ENCODE measurements at regions not wholly inside any gene's neighbourhood (a gene's known extent, or its start where the extent isn't known, plus 50 kb on each side); places are given as distances from the start of the nearest gene placed in this dataset.

DNA sequence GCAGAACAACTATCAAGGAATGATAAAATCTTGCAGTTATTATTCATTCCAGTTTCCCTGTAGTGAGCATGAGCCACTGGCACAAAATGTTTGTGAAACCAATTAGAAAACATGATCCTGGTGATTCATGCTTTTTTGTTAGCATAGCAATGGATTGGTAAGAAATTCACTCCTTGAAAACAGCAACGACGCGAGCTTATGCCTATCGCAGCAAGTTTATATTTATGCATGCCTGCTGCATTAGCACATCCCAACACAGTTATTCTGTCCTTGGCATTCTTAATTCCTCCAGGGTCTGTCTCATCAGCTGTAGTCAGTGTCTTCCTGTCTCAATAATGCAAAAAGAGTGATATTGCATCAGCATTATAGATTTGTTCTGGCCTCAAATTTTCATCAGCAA, 975.9 kb downstream of the STIM2 start:
- no peak for DNase-seq (ENCODE audit: low spot score)

DNA sequence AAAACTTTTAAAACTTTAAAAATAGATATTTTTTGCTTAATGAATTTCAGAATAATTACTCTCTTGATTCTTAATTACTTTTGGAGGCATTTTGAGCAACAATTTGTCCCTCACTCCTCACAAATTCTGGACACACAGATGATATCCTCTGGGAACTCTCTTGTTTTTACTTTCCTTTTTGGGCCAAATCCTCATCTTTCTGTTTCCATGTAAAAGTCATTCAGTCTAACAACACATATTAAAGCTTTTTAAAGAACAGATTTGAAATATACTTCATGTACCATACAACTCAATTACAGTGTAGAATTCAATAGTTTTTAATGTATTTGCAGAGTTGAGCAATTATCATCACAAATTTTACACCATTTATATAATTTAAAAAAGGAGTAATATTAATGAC, 983.1 kb downstream of the STIM2 start:
- DNase-seq (ENCODE audit: low spot score): no peak

DNA sequence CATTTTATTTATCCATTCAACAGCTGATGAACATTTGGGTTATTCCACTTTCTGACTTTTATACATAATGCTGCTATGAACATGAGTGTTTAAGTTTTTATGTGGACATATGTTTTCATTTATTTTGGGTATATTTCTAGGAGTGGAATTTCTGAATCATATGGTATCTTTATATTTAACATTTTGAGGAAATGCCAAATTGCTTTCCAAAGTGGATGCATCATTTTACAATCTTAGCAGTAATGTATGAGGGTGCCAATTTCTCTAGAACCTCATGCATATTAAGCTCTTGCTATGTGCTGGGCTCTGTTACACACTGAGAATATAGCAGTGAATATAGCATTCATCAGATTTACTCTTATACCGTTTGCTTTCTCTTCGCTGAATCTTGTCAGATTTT, 983.7 kb downstream of the STIM2 start:
- DNase-seq (ENCODE audit: low spot score): no peak

DNA sequence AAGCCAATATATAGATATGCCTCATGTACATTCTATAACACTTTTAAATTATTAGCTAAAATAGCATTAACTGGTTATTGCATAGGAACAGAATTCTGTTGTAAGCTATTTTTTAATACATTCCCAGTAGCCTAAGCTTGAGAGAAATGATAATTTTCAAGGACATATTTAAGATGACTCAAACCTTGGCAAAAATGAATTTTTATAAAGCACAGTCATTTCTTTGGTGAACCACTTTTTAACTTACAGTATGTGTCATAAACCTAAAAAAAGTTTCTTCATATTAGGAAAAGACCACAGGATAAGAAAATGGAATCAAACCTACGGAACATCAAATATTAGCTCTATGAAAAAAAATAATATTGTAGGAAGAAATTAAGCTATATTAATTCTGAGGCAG, 986.3 kb downstream of the STIM2 start:
- DNase-seq (ENCODE audit: low spot score): no peak

DNA sequence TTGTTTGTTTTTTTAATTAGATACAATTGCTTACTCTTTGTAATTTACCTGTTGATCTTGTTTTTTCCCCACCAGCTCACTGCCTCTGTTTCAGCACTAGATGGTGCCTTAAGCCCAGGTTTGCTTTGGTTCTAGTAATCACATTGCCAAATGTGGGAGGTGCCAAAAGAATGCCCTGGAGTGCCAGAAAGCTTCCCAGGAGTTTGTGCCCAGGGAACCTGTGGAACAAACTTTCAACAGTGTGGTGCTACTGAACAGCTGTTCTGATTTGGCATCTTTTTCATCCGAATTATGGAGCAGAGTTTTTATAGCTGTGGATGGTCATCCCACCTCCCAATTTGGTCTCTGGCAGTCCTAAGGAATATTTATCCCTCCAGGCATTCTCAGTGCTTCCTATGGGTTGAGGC, 1000.7 kb downstream of the STIM2 start:
- peak; percentile 69 for DNase-seq (ENCODE audit: low spot score)

DNA sequence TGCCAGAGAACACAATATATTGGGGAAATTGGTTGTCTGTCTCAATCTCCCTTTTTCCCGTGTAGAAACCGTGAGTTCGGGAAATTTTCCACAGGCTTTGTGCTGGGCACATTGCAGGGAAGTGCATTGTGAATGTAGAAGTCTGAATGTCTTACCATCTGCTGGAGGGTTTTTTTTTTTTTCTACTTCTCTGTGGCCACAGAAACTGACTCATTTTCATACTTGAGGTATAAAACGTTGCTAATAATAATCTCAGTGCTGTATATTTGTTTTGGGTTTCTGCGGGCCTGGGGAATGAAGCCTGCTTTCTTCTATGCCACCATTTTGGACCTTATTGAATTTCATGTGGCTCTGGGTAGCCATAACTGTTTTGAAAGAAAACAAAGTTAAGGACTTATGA, 1001.2 kb downstream of the STIM2 start:
- DNase-seq (ENCODE audit: low spot score): no peak

DNA sequence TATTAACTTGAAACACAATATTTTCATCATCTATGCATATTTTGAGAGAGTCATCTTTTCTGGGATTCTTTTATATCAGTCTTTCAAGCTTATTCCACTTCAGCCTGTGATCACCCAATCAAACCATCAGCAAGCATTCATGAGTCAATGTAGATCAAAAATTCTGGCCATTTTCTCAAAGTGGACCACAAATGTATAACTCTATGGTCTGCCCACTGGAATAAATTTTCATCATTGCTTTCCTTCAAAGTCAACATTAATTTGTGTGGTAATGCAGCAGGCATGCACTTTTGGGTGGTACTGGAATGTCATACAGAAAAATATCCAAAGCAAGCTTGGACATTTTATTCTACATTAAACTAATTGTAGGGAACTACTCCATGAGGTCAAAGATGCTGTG, 1013.0 kb downstream of the STIM2 start:
- no peak for DNase-seq (ENCODE audit: low spot score)

DNA sequence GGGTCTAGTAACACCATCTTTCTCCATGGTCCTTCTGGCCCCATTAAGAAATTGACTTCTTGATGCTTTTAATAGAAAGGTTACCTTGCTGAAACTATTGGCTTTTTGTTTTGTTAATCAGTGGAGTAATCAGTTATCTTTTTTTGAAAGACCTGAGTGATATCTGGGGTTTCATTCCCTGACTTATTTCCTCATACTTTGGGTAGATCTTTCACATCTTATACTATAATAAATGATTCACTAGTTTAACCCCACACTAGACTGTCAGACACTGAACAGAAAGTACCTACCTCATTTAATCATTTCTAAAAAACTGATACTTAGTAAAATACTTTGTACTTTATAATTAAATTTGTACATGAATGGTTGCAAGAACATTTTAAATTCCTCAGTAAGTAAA, 1021.1 kb downstream of the STIM2 start:
- no peak for DNase-seq (ENCODE audit: low spot score)

DNA sequence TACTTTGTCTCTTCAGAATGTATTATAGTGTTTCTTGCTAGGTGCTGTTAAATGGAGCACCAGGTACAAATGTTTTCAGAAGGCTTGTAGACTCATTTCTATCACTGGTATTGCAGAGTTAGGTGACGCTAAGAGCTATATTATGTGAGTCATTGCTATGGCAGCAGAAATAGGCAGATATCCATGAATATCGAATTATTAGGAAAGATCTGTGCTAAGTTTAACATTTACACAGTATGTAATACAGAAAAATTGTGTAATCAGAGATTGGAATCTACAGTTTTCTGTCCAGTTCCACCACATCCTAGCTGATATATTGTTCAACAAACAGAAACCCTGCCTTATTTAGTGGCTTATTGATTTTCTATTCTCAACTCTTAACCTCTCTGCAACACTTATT, 1025.5 kb downstream of the STIM2 start:
- no peak for DNase-seq (ENCODE audit: low spot score)

DNA sequence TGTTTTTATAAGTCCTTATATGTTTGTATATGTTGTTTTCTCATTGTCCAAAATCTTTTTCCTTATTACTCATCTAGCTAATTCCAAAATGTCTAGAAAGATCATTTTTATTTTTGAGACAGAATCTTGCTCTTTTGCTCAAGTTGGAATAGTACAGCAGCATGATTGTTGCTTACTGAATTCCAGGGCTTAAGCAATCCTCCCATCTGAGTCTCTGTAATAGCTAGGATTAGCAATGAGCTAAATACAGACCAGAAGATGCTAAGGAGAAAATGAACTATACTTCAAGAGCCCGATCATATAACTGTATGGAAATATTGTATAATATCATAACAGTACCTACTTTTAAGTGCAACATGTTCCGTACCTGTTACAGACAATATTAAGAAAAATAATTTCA, 1027.0 kb downstream of the STIM2 start:
- no peak for DNase-seq (ENCODE audit: low spot score)

DNA sequence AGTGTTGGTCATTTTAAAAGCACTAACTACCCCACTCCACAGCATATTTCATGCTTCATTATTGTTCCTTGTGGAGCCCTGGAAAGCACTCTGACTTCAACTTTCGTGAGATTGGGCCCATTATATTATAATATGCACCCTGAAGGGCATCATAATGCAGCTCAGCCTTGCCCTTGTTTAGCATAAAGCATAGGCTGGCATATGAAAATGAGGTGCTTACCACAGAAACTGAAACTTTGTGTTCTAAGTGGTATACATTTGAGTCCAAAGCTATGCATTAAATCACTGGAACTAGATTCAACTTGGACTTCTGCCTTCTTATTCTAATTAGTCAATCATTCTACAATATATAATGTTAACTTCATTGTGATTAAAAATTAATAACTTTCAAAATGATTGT, 1027.9 kb downstream of the STIM2 start:
- no peak for DNase-seq (ENCODE audit: low spot score)

DNA sequence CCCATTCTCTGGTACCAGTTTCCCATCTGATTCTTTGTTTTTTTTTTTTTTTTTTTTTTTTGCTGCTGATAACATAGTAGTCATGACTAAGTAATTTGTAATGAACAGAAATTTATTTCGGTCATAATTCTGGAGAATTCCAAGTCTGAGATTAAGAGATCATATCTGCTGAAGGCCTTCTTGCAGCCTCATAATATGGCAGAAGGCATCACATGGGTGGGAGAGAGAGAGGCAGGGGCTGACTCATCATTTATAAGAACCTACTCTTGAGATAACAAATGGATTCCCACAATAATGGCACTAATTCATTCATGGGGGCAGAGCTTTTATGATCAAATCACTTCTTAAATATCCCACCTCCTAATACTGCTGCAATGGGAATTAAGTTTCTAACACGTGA, 1034.3 kb downstream of the STIM2 start:
- no peak for DNase-seq (ENCODE audit: low spot score)

DNA sequence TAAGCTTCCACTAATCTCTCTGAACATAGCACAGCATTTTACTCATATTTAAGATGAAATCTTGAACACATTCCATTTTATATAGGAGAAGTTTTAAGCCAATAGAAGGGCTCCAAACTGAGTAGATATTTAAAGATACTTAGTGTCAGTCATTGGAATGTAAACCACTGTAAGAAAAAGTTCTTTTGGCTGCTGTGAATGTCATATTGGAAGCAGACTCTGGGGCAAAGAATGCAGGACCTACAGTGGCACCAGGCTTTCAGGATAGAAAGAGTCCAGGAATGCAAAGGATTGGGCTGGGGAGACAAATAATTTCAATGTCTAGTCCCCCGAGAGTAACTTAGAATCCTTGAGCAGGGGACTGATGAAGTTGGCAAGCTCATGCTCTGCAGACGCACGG, 1047.7 kb downstream of the STIM2 start:
- DNase-seq (ENCODE audit: low spot score): no peak

DNA sequence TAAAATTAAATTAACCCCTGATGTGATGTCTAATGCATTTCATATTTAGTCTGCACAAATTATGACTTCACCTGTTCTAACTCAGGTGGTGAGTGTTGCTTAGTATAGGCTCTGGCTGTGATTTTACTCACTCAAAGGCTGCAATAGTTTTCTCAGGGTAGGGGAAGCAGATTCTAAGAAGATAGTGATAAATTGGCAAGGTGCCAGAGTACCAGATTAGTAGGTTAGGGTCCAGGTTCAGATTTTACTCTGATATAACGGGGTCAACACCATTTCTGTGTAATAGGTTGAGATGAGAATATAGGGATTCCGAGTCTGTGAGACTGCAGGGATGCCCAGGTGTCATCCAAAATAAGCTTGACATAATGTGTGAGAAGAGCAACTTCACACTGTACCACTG, 1049.6 kb downstream of the STIM2 start:
- no peak for DNase-seq (ENCODE audit: low spot score)

DNA sequence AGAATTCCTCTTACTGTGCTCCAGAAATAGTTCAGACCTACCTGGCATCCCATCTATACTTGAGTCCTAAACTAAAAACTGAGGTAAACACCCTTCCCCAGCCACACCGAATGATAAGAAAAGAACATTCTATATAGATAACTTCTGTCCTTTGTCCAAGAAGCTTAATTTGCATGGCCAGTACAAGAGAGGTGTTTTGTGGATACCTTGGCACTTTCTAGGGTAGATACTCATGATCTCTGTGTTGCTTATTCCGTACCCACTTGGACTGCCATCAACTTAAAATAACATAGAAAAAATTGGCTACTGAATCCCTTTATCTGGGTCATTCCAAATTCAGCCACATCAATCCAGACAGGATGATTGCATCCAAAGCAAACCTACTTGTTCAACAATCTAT, 1050.4 kb downstream of the STIM2 start:
- DNase-seq (ENCODE audit: low spot score): no peak

DNA sequence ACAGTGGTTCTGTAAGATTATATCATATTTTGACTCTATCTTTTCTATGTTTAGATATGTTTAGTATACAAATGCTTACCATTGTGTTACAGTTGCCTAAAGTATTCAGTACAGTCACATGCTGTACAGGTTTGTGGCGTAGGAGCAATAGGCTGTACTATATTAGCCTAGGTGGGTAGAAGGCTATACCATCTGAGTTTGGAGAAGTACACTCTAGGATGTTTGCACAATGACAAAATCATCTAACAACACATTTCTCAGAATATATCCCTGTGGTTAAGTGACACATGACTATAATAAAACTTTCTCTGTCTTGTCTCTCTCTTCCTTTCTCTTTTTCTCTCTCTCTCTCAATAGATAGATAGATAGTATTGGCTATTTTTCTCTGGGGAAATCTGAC, 1053.1 kb downstream of the STIM2 start:
- no peak for DNase-seq (ENCODE audit: low spot score)

DNA sequence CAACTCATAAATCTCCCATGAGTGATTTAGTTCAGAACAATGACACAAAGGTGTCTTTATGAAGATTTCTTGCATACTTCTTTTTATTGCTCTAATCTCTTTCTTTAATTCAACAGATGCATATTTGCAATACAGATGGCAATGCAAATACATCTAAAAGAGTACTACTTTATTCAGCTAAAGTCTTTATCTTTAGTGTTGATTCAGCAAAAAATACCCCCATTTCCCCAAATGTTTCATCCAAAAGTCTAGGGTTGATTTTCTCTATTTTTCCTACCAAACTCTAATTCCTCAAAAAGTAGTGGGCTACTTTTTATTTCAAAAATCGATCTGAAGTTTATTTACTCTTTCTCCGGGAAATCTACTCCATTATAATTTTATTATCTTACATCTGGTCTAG, 1055.2 kb downstream of the STIM2 start:
- no peak for DNase-seq (ENCODE audit: low spot score)

DNA sequence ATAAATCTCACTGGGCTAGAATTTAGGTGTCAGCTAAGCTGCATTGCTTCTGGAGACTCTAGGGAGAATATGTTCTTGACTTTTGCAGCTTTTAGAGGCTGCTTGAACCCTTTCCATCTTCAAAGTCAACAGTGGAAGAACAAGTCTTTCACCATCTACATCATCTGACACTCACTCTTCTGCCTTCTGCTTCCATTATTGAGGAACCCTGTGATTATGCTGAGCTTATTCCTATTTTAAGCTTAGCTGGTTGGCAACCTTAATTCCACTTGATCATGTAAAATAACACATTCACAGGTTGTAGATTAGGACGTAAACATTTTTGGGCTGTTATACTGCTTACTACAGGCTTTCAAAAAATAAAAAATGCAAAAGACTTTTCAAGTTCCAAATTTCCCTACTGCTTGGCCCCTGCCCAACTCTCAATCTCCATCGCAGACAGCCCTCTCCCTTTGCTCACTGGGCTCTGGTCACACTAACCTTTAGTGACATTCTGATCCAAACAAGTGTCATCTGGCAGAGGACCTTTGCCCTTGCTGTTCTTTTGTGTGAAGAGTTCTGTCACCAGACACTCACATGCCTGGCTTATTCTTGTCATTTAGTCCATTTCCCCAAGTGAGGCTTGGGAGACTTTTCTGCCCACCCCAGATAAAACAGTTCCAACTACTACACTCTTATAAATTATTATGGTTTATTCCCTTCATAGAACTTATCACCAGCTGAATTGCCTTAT, 1056.0 kb downstream of the STIM2 start:
- no peak for DNase-seq (ENCODE audit: low spot score)

DNA sequence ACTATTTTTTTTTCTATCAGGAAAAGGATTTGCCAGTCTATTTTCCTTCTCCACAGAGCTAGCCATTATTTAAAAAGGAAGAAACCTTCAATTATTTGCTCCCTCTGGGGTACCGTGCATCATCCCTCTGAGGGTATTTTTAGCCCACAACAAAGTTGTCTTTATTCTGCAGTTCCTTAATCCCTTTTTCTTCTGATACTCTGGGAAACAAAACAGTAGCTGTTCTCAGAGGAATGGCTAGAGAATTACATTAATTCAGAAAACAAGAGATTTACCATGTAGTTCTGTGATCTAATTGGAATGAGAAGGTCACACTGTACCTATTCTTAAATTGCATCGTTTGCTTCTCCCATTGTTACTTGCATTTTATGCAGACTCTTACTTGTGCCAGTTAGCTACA, 1056.7 kb downstream of the STIM2 start:
- DNase-seq (ENCODE audit: low spot score): no peak

DNA sequence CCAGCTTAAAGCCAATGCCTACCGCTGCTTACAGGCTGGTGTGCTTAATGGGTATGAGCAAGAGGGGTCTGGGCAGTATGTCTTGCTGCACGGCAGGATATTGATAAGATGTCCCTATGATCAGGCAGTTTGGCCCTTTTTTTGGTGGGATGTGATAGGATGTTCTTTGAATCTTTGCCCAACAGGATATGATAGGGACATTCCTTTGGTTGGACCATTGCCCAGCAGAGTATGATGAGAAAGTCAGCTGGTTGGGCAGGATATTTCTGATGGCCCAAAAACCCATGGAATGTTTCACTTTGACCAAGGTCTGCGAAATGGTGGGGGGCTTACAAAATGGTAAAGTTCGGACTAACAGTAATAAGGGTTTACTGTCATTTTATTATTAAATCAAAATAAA, 1060.6 kb downstream of the STIM2 start:
- no peak for DNase-seq (ENCODE audit: low spot score)

DNA sequence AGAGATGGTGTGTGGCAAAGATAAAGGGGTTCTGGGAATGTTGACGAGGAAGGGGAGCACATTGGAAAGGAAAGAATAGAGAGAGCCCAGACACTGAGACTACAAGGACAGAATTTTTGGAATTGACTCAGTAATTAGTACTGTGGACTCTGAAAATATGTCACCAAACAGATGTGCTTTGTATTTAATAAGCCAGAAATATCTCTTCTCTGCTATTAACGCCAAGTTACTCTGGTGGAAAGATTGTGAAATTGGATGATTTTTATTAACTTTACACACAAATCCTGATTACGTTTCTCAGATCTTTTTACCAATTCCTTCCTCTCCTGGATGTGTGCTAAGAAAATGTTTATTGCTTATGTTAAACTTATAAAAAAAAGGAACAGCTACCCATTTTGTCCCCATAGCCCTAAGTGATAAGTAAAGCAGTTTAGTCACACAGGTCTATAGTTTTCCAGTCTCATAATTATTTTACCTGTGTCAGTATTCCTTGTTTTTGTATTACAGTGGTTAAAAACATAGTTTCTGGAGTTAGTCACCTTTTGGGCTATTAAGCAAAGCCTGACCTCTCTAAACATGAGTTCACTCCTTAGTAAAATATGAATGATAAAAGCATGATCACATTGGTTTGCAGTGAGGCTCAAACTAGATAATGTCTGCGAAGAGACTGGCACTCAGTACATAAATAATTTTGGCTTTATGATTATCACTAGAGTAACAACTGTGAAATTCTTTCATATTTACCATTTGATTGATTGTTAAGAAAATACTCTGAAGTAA, 1068.3 kb downstream of the STIM2 start:
- no peak for DNase-seq (ENCODE audit: low spot score)

DNA sequence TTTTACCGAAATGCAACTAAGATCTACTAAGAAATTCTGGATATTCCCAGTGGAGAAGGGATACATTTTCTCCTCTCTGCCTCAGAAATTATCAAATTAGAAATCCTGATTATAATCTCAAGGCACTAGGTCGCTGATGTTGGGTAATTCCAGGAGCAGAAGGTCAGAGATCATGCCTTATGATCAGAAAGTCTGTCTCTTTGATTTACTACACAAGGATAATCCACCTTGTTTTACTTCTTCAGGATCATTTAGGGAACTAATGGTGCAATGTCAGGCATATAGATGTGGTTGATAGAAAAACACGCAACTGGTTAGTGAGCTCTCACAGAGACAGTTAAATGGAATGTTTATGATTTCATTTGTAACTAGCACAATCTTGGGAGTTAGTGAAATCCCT, 1069.7 kb downstream of the STIM2 start:
- DNase-seq (ENCODE audit: low spot score): no peak

DNA sequence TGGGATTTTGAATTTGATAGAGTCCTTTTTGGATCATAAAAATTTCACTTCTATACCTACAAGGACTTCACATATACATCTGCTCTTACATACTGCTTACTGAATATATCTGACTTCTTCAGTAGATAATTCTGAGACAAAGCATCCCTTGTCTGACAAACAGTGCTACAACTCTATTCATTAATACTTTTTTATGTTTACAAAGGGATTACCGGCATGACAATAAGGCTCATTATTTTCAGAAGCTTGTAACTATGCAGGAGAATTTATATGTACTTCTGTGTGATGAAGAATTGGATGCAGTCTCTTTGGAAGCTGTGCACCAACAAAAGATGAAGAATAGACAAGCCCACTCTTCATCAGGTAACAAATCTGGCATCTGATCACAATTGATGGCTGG, 1070.3 kb downstream of the STIM2 start:
- DNase-seq (ENCODE audit: low spot score): no peak

DNA sequence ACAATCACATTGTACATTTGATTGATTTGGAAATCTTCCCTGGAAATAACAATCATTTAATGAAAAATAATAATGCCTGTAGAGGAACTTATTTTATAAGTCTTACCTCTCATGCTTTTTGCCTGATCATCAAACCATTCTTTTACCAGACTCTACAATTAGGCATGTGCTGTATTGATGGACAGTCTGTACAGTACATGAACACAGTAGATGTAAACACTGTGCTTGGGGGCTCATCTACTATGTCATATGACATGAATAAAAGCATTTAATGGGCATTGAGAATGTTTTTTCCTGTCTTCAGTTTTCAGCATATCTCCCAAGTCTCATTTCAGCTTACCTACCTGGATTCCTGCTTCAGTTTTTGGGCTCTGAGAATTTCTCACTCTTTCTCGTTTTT, 1070.9 kb downstream of the STIM2 start:
- no peak for DNase-seq (ENCODE audit: low spot score)

All from HT-29 (cell line).